ENCODE measurements at regions not wholly inside any gene's neighbourhood (a gene's known extent, or its start where the extent isn't known, plus 50 kb on each side); places are given as distances from the start of the nearest gene placed in this dataset.

- Histone ChIP-seq H3K4me1 (peaks cover 0 to 51% (median 24%) of the 10 kb centered on the region in 3 donors), H3K4me3 (no peak overlapping the region), H3K27me3 (no peaks in the 10 kb centered on the region), H3K9me3 (no peaks in the 10 kb centered on the region), H3K27ac (peak overlapping the region in 3 of 4 donors; percentile 39 to 63 (median 54)), H3K36me3 (no peaks in the 10 kb centered on the region)
- DNase-seq = no peak
- intact Hi-C loops (cut with DNase I) = no loop called here
- TF ChIP-seq CTCF (IDR thresholded peaks at IDR 0.05) (no peak), POLR2A (IDR thresholded peaks at IDR 0.05) (no peak)
- WGBS, 2 donors = 75 to 93% methylated on average over 3 of the region's 3 CpGs
Observed at GRCh38 chr11:8785457-8785856, 102.9 kb downstream of the RPL27A start.

DNA sequence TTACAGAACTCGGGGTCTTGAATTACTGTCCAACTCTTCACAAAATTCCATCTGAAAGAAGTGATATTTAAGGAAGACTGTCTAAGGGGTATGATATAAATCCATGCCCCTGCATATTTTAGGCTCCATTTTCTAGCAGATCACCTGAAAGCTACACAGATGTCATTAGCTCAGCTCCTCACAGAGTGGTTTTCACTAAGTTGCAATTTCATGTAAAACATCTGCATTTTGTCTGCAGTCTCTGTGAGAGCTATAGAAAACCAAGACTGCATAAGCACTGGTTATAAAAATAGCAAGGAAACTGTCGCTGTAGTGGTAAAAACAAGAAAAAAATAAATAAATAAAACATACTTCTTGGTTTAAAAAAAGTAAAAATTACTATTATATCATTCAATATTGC lies 103.4 kb downstream of the RPL27A start:
- DNase-seq = no peak
- peaks cover 0 to 52% (median 26%) of the 10 kb centered on the region in 3 donors for H3K4me1 ChIP-seq
- 59 to 63% methylated on average over 2 of the region's 2 CpGs for WGBS, 2 donors
- H3K36me3 ChIP-seq = no peaks in the 10 kb centered on the region
- H3K27ac ChIP-seq = peak overlapping the region in 3 of 4 donors; percentile 39 to 63 (median 54)
- H3K27me3 ChIP-seq = no peaks in the 10 kb centered on the region
- no peaks in the 10 kb centered on the region for H3K9me3 ChIP-seq
- intact Hi-C loops (cut with DNase I) = no loop called here
- TF ChIP-seq CTCF (IDR thresholded peaks at IDR 0.05) = no peak
- TF ChIP-seq POLR2A (IDR thresholded peaks at IDR 0.05) = no peak
- H3K4me3 ChIP-seq = no peak overlapping the region

- TF ChIP-seq POLR2A (IDR thresholded peaks at IDR 0.05) = no peak
- TF ChIP-seq CTCF (IDR thresholded peaks at IDR 0.05) = peak in 2 of 6 experiments; percentile 20 to 31
- peak overlapping the region; percentile 3 to 62 (median 46) for H3K27ac ChIP-seq
- no peaks in the 10 kb centered on the region for H3K27me3 ChIP-seq
- H3K4me3 ChIP-seq = no peak overlapping the region
- H3K36me3 ChIP-seq = no peaks in the 10 kb centered on the region
- intact Hi-C loops (cut with DNase I) = no loop called here
- H3K4me1 ChIP-seq = peaks cover 0 to 50% (median 26%) of the 10 kb centered on the region in 3 donors
- no peaks in the 10 kb centered on the region for H3K9me3 ChIP-seq
- 77 to 80% methylated on average over 1 of the region's 1 CpG for whole genome bisulfite sequencing, 2 donors
- no peak for DNase-seq
Observed at GRCh38 chr11:8786933-8787332, 104.3 kb downstream of the RPL27A start.

DNA sequence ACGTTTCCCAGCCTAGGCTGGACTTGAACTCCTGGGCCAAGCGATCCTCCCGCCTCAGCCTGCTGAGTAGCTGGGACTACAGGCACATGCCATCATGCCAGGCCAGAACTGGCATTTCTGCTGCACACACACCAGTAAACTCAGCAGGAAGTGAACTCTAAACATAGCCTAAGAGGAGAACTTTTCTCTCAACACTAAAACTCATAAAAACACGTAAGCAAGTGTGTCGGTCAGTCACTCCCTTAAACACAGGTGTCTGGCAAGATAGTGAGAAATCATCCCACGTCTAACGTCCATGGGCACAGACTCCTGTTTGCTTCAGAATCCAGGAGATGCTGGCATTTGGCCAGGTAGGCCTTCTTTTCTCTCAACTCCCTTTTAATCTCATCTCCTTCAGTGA lies 104.8 kb downstream of the RPL27A start:
- no peak for DNase-seq
- TF ChIP-seq POLR2A (IDR thresholded peaks at IDR 0.05) (no peak), CTCF (IDR thresholded peaks at IDR 0.05) (no peak)
- 33 to 48% methylated on average over 7 of the region's 7 CpGs for WGBS, 2 donors
- peaks cover 0 to 52% (median 26%) of the 10 kb centered on the region in 3 donors for H3K4me1 ChIP-seq
- intact Hi-C loops (cut with DNase I) = no loop called here
- no peaks in the 10 kb centered on the region for H3K27me3 ChIP-seq
- H3K4me3 ChIP-seq = no peak overlapping the region
- no peaks in the 10 kb centered on the region for H3K36me3 ChIP-seq
- no peaks in the 10 kb centered on the region for H3K9me3 ChIP-seq
- H3K27ac ChIP-seq = peak overlapping the region in 3 of 4 donors; percentile 42 to 62 (median 49)

DNA sequence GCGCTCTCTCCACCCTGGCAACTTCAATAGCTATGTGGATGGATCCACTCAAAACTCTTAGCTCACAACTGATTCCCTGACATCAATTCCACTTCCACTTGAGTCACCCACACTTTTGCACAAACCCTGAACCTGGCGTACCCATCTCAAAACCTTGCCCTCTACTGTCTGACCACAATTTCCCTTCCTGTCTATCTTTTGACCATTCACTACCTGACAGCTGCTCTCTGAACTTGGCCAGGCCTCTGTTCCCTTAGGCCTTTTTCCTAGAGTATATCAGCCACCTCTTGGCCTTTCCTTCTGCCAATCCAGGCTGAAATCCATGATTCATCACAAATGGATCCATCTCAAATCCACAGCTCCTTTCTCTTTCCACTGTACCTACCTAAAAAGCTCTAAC lies 106.0 kb downstream of the RPL27A start:
- peaks cover 0 to 64% (median 26%) of the 10 kb centered on the region in 3 donors for H3K4me1 ChIP-seq
- H3K36me3 ChIP-seq = no peaks in the 10 kb centered on the region
- H3K4me3 ChIP-seq = no peak overlapping the region
- no peak for TF ChIP-seq POLR2A (IDR thresholded peaks at IDR 0.05)
- TF ChIP-seq CTCF (IDR thresholded peaks at IDR 0.05) = no peak
- intact Hi-C loops (cut with DNase I) = no loop called here
- no peaks in the 10 kb centered on the region for H3K9me3 ChIP-seq
- H3K27me3 ChIP-seq = no peaks in the 10 kb centered on the region
- H3K27ac ChIP-seq = peak overlapping the region in 1 of 4 donors; percentile 36
- no peak for DNase-seq
- WGBS, 2 donors = 61 to 72% methylated on average over 2 of the region's 2 CpGs
